ENCODE measurements at regions not wholly inside any gene's neighbourhood (a gene's known extent, or its start where the extent isn't known, plus 50 kb on each side); places are given as distances from the start of the nearest gene placed in this dataset.

DNA sequence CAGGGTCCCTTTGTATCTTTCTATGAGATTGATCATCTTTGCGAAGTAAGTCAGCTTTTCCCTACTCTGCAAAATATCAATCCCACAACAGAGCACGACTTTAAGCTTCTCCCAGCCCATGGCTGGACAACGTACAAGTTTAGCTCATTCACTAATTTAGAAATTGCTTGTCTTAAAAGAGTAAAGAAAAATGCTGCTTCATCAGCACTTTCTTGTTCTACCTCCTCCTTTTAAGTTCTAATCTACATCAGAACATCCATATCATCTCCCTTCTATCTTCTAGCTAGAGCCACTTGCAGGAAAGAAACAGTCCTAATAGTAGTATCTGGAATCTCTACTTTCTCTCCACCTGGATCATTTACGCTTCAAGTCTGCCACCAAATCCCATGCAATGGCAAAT lies 441.2 kb upstream of the ESRRG start:
- H3K36me3 ChIP-seq (ENCODE audit: insufficient read depth, low read length) = no peaks in the 10 kb centered on the region
- H3K27me3 ChIP-seq (ENCODE audit: control insufficient read depth in 1 of 2, insufficient read depth in 2 of 2, low read length in 2 of 2) = no peaks in the 10 kb centered on the region
- no peaks in the 10 kb centered on the region for H3K9me3 ChIP-seq (ENCODE audit: low read length)
- H3K9ac ChIP-seq (ENCODE audit: low read length) = no peak overlapping the region
- H3K4me1 ChIP-seq (ENCODE audit: insufficient read depth, low read length) = no peaks in the 10 kb centered on the region
- no peak overlapping the region for H3K27ac ChIP-seq (ENCODE audit: low read depth, low read length)
- H3K4me3 ChIP-seq (ENCODE audit: low read depth in 1 of 2, low read length in 2 of 2) = no peak overlapping the region

DNA sequence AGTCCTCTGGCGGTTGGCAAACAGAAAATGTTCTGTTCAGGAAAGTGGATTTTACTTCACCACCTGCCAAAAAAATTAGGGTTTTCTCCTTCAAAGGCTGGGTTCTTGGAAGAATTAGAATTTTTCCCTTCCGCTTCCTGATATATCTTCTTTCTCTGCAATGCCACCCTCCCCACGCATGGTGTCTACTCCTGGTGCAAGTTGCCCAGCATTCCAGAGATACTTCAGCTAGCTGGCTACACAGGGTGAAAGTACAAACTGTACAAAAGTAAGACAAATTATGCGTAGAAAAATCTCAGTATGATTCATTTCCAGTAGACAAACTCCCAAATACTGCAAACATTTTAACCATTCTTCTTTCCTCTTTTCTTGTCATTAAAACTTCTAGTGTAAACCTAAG lies 430.1 kb upstream of the ESRRG start:
- H3K4me1 ChIP-seq (ENCODE audit: insufficient read depth, low read length) = peaks cover 8% of the 10 kb centered on the region
- H3K4me3 ChIP-seq (ENCODE audit: low read depth in 1 of 2, low read length in 2 of 2) = no peak overlapping the region
- no peaks in the 10 kb centered on the region for H3K9me3 ChIP-seq (ENCODE audit: low read length)
- no peaks in the 10 kb centered on the region for H3K36me3 ChIP-seq (ENCODE audit: insufficient read depth, low read length)
- no peak overlapping the region for H3K27ac ChIP-seq (ENCODE audit: low read depth, low read length)
- no peak overlapping the region for H3K9ac ChIP-seq (ENCODE audit: low read length)
- no peaks in the 10 kb centered on the region for H3K27me3 ChIP-seq (ENCODE audit: control insufficient read depth in 1 of 2, insufficient read depth in 2 of 2, low read length in 2 of 2)

DNA sequence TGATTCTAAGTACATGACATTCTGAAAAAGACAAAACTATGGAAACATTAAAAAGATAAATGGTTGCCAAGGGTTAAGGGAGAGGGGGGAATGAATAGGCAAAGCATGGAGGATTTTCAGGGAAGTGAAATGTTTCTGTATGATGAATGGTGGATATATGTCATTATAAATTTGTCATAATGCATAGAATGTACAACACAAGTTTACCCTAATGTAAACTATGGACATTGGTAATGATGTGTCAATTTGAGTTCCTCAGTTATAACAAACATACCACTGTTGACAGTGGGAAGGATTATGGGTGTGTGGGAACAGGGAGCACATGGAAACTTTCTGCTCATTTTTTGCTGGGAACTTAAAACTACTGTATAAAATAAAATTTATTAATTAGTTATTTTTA lies 427.1 kb upstream of the ESRRG start:
- Histone ChIP-seq H3K27me3 (ENCODE audit: control insufficient read depth in 1 of 2, insufficient read depth in 2 of 2, low read length in 2 of 2) (no peaks in the 10 kb centered on the region), H3K9me3 (ENCODE audit: low read length) (no peaks in the 10 kb centered on the region), H3K36me3 (ENCODE audit: insufficient read depth, low read length) (no peaks in the 10 kb centered on the region), H3K4me1 (ENCODE audit: insufficient read depth, low read length) (peaks cover 8% of the 10 kb centered on the region), H3K9ac (ENCODE audit: low read length) (no peak overlapping the region), H3K27ac (ENCODE audit: low read depth, low read length) (no peak overlapping the region), H3K4me3 (ENCODE audit: low read depth in 1 of 2, low read length in 2 of 2) (no peak overlapping the region)

DNA sequence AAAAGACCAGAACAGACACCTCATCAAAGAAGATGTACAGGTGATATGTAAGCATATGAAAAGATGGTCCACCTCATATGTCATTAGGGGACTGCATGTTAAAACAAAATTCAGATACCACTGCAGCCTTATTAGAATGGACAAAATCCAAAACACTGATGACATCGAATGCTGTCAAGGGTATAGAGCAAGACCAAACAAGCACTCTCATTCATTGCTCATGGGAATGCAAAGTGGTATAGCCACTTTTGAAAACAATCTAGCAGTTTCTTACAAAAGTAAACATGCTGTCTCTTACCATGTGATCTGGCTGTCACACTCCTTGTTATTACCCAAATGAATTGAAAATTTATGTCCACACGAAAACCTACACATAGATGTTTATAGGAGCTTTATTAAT lies 426.6 kb upstream of the ESRRG start:
- Histone ChIP-seq H3K27ac (ENCODE audit: low read depth, low read length) (no peak overlapping the region), H3K4me3 (ENCODE audit: low read depth in 1 of 2, low read length in 2 of 2) (no peak overlapping the region), H3K9ac (ENCODE audit: low read length) (no peak overlapping the region)

DNA sequence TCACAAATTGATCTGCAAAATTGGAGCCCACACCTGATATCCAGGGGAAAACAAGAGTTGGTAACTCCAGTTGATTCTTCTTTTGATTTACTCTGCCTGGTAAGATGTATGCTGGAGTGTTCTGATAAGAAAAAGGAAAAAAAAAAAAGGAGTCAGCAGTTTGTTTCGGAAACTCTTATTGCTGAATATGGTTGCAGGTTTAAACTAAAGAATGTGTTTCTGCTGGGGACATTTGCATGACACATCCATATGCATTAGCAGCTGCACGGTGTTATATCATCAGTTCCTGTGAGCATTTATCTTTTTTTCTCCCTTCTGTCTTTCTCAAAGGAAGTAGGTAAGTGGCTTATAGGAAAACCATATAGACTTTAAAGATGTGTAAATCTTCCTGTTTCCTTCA lies 418.5 kb upstream of the ESRRG start:
- Histone ChIP-seq H3K27ac (ENCODE audit: low read depth, low read length) (no peak overlapping the region), H3K4me1 (ENCODE audit: insufficient read depth, low read length) (no peaks in the 10 kb centered on the region), H3K9me3 (ENCODE audit: low read length) (no peaks in the 10 kb centered on the region), H3K9ac (ENCODE audit: low read length) (no peak overlapping the region), H3K4me3 (ENCODE audit: low read depth in 1 of 2, low read length in 2 of 2) (no peak overlapping the region), H3K36me3 (ENCODE audit: insufficient read depth, low read length) (no peaks in the 10 kb centered on the region), H3K27me3 (ENCODE audit: control insufficient read depth in 1 of 2, insufficient read depth in 2 of 2, low read length in 2 of 2) (peaks cover 14 to 19% of the 10 kb centered on the region in 2 donors)

More for the DNA sequence above, 426.6 kb upstream of the ESRRG start:
- H3K27me3 ChIP-seq (ENCODE audit: control insufficient read depth in 1 of 2, insufficient read depth in 2 of 2, low read length in 2 of 2) = no peaks in the 10 kb centered on the region
- no peaks in the 10 kb centered on the region for H3K9me3 ChIP-seq (ENCODE audit: low read length)
- peaks cover 8% of the 10 kb centered on the region for H3K4me1 ChIP-seq (ENCODE audit: insufficient read depth, low read length)
- no peaks in the 10 kb centered on the region for H3K36me3 ChIP-seq (ENCODE audit: insufficient read depth, low read length)

DNA sequence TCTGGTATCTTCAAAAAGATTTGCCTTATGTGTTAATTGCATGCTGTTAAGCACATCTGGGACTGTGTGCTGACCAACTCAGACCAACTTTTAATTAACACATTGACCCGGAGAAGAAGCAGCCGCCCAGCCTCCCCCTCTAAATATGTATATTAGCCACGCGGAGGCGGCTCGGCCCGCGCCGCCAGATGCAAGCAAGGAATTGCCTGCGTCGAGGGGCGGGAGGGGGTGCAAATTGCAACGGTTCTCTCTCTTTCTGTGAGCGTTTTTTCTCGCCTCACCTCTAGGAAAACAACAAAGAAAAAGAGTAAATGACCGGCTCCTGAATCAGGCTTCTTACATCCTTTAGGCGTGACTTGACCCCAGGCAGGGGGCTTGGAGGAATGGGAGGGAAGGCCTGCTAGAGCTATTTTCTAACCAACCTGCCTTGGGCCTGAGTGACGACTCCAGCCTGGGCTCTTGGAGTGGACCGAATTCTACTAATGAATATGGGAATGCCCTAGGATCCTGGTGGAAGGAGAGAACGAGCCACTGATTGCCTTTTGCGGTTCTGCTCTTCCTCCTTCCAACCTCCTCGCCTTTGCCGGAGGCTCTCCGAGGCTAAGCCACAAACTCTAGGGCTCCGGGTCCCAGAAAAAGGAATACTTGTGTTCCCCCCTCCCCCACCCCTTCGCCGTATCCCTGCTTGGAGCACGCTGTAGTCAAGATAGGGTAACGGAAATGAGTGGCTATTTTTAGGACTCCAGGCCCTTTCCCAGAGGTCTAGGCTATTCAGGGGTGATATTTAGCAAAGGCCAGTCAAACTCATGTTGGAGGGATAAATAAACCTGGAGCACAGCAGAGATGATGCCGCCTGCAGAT lies 417.0 kb upstream of the ESRRG start:
- Histone ChIP-seq H3K4me3 (ENCODE audit: low read depth in 1 of 2, low read length in 2 of 2) (no peak overlapping the region), H3K27ac (ENCODE audit: low read depth, low read length) (no peak overlapping the region), H3K27me3 (ENCODE audit: control insufficient read depth in 1 of 2, insufficient read depth in 2 of 2, low read length in 2 of 2) (peaks cover 20 to 31% of the 10 kb centered on the region in 2 donors), H3K9me3 (ENCODE audit: low read length) (no peaks in the 10 kb centered on the region), H3K4me1 (ENCODE audit: insufficient read depth, low read length) (no peaks in the 10 kb centered on the region), H3K9ac (ENCODE audit: low read length) (no peak overlapping the region), H3K36me3 (ENCODE audit: insufficient read depth, low read length) (no peaks in the 10 kb centered on the region)

DNA sequence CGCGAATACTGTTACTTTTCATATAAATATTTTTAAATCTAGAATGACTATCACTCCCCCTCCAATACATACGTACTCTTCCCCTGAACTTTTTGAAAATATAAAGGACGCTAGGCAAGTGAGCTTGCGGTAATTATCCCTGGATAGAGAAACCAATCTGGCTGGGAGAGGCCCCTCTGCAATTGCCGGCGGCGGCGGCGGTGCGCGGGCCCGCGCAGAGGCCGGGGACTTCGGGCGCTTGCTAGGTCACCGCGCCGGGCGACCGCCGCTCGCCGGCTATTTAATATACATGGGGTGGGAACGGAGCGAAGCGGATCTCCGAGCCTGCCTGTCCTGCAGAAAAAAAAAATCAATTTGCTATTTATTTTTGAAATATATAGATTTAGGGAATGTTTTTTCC lies 416.3 kb upstream of the ESRRG start:
- H3K27ac ChIP-seq (ENCODE audit: low read depth, low read length) = no peak overlapping the region
- no peaks in the 10 kb centered on the region for H3K4me1 ChIP-seq (ENCODE audit: insufficient read depth, low read length)
- no peaks in the 10 kb centered on the region for H3K9me3 ChIP-seq (ENCODE audit: low read length)
- no peaks in the 10 kb centered on the region for H3K36me3 ChIP-seq (ENCODE audit: insufficient read depth, low read length)
- peaks cover 20 to 38% of the 10 kb centered on the region in 2 donors for H3K27me3 ChIP-seq (ENCODE audit: control insufficient read depth in 1 of 2, insufficient read depth in 2 of 2, low read length in 2 of 2)
- H3K9ac ChIP-seq (ENCODE audit: low read length) = no peak overlapping the region
- H3K4me3 ChIP-seq (ENCODE audit: low read depth in 1 of 2, low read length in 2 of 2) = no peak overlapping the region

DNA sequence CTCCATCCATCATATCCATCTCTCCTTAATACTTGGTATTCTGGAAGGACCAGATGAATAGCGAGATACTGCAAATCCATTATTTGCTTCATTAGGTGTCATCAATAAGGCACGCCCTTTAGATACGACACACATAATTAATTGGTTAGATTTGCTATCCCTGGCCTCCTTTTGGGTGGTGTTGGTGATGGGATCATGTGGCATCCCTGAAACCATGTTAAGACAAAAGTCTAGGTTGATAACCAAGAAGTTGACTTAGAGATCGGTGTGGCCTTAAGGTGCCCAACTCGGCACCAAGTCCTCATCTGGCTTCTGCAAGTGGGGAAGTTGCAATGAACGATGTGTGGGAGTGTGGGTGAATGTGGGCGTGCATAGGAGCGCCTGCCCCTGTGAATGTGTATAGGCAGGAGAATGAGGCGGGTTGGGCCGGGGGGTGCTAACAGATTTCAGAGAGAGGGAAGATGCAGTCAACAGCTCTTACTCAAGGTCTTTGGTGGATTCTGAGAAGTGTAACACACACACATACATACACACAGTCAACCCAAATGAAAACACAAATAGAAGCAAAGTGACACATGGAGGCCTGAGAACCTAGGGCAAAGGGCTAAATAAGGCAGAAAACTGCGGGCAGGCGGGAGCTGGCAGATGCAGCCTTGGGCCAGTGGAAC lies 415.7 kb upstream of the ESRRG start:
- H3K9ac ChIP-seq (ENCODE audit: low read length) = no peak overlapping the region
- H3K36me3 ChIP-seq (ENCODE audit: insufficient read depth, low read length) = no peaks in the 10 kb centered on the region
- H3K9me3 ChIP-seq (ENCODE audit: low read length) = no peaks in the 10 kb centered on the region
- no peak overlapping the region for H3K27ac ChIP-seq (ENCODE audit: low read depth, low read length)
- H3K4me3 ChIP-seq (ENCODE audit: low read depth in 1 of 2, low read length in 2 of 2) = no peak overlapping the region
- no peaks in the 10 kb centered on the region for H3K4me1 ChIP-seq (ENCODE audit: insufficient read depth, low read length)
- peaks cover 20 to 44% of the 10 kb centered on the region in 2 donors for H3K27me3 ChIP-seq (ENCODE audit: control insufficient read depth in 1 of 2, insufficient read depth in 2 of 2, low read length in 2 of 2)

DNA sequence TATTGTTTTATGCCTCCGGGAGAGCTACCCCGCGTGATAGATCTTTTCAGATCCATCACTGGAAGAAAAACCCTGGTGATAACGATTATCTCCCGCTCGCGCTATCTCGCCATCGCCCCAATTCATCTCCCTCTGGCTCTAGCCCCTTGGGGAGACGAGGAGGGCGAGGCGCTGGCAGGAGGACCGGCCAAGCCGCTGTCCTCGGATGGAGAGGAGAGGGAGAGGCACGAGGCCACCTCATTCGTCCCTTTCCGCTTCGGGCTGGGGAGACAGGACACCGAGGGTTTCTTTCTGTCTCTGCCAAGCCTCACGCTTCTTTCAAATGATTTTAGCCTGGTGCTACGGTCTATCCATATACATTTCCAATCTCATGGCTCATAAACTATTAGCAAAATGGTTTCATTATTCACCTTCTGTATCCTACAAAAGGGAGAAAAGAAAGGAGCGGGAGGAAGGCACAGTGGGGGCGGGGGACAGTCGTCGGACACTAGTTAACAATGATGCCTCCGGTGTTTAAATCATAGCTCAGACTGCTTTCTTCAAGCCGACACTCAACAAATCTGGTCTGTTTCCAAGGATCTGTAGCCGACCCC lies 415.0 kb upstream of the ESRRG start:
- no peak overlapping the region for H3K27ac ChIP-seq (ENCODE audit: low read depth, low read length)
- H3K4me3 ChIP-seq (ENCODE audit: low read depth in 1 of 2, low read length in 2 of 2) = no peak overlapping the region
- no peaks in the 10 kb centered on the region for H3K9me3 ChIP-seq (ENCODE audit: low read length)
- no peaks in the 10 kb centered on the region for H3K36me3 ChIP-seq (ENCODE audit: insufficient read depth, low read length)
- H3K4me1 ChIP-seq (ENCODE audit: insufficient read depth, low read length) = no peaks in the 10 kb centered on the region
- no peak overlapping the region for H3K9ac ChIP-seq (ENCODE audit: low read length)
- peaks cover 20 to 47% of the 10 kb centered on the region in 2 donors for H3K27me3 ChIP-seq (ENCODE audit: control insufficient read depth in 1 of 2, insufficient read depth in 2 of 2, low read length in 2 of 2)

DNA sequence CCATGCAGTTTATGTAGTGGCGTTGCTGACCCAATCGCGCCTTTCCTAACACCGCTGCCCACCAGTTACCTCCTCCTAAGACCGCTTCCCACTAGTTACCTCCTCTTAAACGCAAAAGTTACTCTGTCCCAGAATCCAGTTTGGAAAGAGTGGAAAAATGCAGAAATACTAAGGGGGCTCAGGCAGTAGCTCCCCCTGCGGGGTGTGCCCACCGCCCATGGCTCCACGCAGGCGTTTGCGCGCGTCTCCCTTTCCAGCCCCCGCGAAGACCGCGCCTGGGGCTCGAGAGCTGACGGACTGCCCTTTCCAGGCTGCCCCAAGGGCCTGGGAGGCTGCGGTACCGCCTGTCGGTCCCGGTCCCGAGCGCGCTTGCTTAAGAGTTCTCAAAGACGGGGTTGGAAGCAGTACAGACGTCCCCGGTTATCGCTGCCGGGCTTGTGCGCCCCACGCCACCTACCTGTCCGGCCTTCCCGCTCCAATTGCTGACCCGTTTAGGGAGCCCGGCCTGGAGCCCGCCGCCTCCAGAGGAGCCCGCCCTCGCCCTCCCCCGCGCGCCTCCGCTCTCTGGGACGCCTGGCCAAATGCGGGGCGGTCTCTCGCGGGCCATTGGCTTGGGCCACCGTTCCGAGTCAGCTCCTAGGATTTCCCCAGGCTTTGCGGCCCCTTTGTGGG lies 414.1 kb upstream of the ESRRG start:
- Histone ChIP-seq H3K27ac (ENCODE audit: low read depth, low read length) (no peak overlapping the region), H3K4me3 (ENCODE audit: low read depth in 1 of 2, low read length in 2 of 2) (peak overlapping the region in 1 of 2 donors; percentile 27), H3K27me3 (ENCODE audit: control insufficient read depth in 1 of 2, insufficient read depth in 2 of 2, low read length in 2 of 2) (peaks cover 20 to 47% of the 10 kb centered on the region in 2 donors), H3K36me3 (ENCODE audit: insufficient read depth, low read length) (no peaks in the 10 kb centered on the region), H3K9ac (ENCODE audit: low read length) (no peak overlapping the region), H3K9me3 (ENCODE audit: low read length) (no peaks in the 10 kb centered on the region), H3K4me1 (ENCODE audit: insufficient read depth, low read length) (no peaks in the 10 kb centered on the region)

DNA sequence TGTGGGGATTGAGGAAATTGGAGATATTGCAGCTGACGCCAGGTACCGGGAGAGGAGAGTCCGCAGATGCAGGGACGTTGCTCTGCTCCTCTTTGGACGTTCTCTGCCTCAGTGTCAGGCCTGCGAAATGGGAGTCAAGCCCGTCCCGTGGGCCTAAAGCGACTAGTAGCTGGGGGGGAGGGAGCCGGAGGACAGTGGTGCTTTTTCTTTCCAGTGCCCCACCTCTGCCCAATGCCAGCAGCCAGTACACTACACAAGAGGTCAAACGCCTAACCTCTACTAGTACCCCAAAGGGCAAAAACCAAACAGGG lies 413.6 kb upstream of the ESRRG start:
- H3K27ac ChIP-seq (ENCODE audit: low read depth, low read length) = no peak overlapping the region
- peaks cover 20 to 47% of the 10 kb centered on the region in 2 donors for H3K27me3 ChIP-seq (ENCODE audit: control insufficient read depth in 1 of 2, insufficient read depth in 2 of 2, low read length in 2 of 2)
- H3K9me3 ChIP-seq (ENCODE audit: low read length) = no peaks in the 10 kb centered on the region
- no peak overlapping the region for H3K9ac ChIP-seq (ENCODE audit: low read length)
- no peak overlapping the region for H3K4me3 ChIP-seq (ENCODE audit: low read depth in 1 of 2, low read length in 2 of 2)
- no peaks in the 10 kb centered on the region for H3K4me1 ChIP-seq (ENCODE audit: insufficient read depth, low read length)
- H3K36me3 ChIP-seq (ENCODE audit: insufficient read depth, low read length) = no peaks in the 10 kb centered on the region

All from muscle layer of colon (tissue), 2 donors.